ENCODE measurements at regions not wholly inside any gene's neighbourhood (a gene's known extent, or its start where the extent isn't known, plus 50 kb on each side); places are given as distances from the start of the nearest gene placed in this dataset.

- TF ChIP-seq CTCF (IDR thresholded peaks at IDR 0.05) (no peak), ZFX (IDR thresholded peaks at IDR 0.05; ENCODE audit: borderline replicate concordance) (no peak)
Measured at GRCh38 chr9:16307626-16308195, 562.8 kb downstream of the BNC2 start.

All from 22Rv1 (cell line).